SK-N-MC (cell line): ENCODE measurements at regions not wholly inside any gene's neighbourhood (a gene's known extent, or its start where the extent isn't known, plus 50 kb on each side); places are given as distances from the start of the nearest gene placed in this dataset.

ENCODE experiments used
- DNase-seq: peaks from one replicate; pipeline ENCODE4 v3.0.0-alpha.2; 2011; ENCODE audit warnings: low read depth, low spot score
- H3K27ac ChIP-seq: fragments of 200-600 bp; sonication (generic); 2 replicates; pipeline ENCODE4 v1.5.1; 2016; ENCODE audit warnings: mixed run types
- H3K36me3 ChIP-seq: fragments of 200-600 bp; sonication (generic); 2 replicates; pipeline ENCODE4 v1.6.1; 2017; ENCODE audit warnings: antibody characterized with exemption, low read length, mixed read lengths; ENCODE audit not compliant: insufficient read depth
- H3K4me3 ChIP-seq: fragments of 200-600 bp; sonication (generic); 2 replicates; pipeline ENCODE4 v1.5.1; 2016
- H3K9ac ChIP-seq: fragments of 200-600 bp; sonication (generic); 2 replicates; pipeline ENCODE4 v1.8.0; 2017; ENCODE audit warnings: mixed run types, mixed read lengths; ENCODE audit not compliant: insufficient read length
- H3K9me3 ChIP-seq: fragments of 200-600 bp; sonication (generic); 2 replicates; pipeline ENCODE4 v1.6.1; 2017; ENCODE audit warnings: low read depth, mild to moderate bottlenecking, antibody characterized with exemption, low read length, moderate library complexity, mixed read lengths
- EZH2 ChIP-seq: fragments of 200-600 bp; sonication (generic); IDR thresholded peaks from one replicate; pipeline ENCODE4 v1.6.1; 2017; ENCODE audit warnings: antibody characterized with exemption
- FOXP2 ChIP-seq: optimal IDR thresholded peaks from 2 replicates; pipeline ENCODE3; 2011; ENCODE audit warnings: mild to moderate bottlenecking, moderate library complexity; ENCODE audit not compliant: insufficient read depth; ENCODE audit errors: extremely low read length, control extremely low read depth
- POLR2AphosphoS5 ChIP-seq: IDR thresholded peaks from 2 replicates; pipeline ENCODE4 v1.6.1; 2012; ENCODE audit warnings: mild to moderate bottlenecking, low read depth, low read length, borderline replicate concordance

GRCh38 chr5:172528440-172528839 is 74.1 kb upstream of the SH3PXD2B start:
- TF ChIP-seq EZH2 (no peak), POLR2AphosphoS5 (no peak)
- H3K9ac ChIP-seq, result no peak overlapping the region
- H3K36me3 ChIP-seq, result no peaks in the 10 kb centered on the region
- H3K27ac ChIP-seq, result no peak overlapping the region
- no peak overlapping the region for H3K4me3 ChIP-seq
- no peak for DNase-seq
- H3K9me3 ChIP-seq, result no peaks in the 10 kb centered on the region

- Histone ChIP-seq H3K9me3 (no peaks in the 10 kb centered on the region), H3K36me3 (no peaks in the 10 kb centered on the region), H3K9ac (no peak overlapping the region), H3K4me3 (no peak overlapping the region), H3K27ac (no peak overlapping the region)
- TF ChIP-seq EZH2, result no peak
- no peak for TF ChIP-seq POLR2AphosphoS5
- TF ChIP-seq FOXP2, result no peak
- no peak for DNase-seq
Measured at GRCh38 chr5:172527559-172527958, 73.2 kb upstream of the SH3PXD2B start.

DNA sequence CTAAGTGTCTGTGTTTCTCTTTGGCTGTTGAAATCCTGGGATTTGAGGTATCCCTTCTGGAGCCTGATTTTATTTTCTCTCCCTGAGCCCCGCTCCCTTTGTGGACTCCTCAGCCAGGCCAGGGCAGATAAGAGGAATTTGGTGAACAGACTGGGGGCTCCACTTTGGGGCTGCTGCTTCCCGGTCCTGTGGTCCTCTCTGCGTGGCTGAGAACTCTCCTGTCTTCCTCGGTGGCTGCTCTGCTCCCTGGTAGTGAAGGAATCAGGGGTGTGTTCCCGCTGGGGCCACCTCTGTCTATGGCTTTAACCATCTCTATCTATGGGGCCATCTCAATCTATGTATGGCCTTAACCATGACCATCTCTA is 71.7 kb upstream of the SH3PXD2B start:
- DNase-seq, result no peak
- Histone ChIP-seq H3K9ac (no peak overlapping the region), H3K36me3 (no peaks in the 10 kb centered on the region), H3K9me3 (no peaks in the 10 kb centered on the region), H3K27ac (no peak overlapping the region), H3K4me3 (no peak overlapping the region)
- TF ChIP-seq POLR2AphosphoS5 (no peak), FOXP2 (no peak), EZH2 (no peak)

GRCh38 chr5:172525307-172525995 is 71.1 kb upstream of the SH3PXD2B start:
- TF ChIP-seq FOXP2, result no peak
- TF ChIP-seq POLR2AphosphoS5, result no peak
- no peak for TF ChIP-seq EZH2
- H3K9me3 ChIP-seq, result no peaks in the 10 kb centered on the region
- no peak for DNase-seq

DNA sequence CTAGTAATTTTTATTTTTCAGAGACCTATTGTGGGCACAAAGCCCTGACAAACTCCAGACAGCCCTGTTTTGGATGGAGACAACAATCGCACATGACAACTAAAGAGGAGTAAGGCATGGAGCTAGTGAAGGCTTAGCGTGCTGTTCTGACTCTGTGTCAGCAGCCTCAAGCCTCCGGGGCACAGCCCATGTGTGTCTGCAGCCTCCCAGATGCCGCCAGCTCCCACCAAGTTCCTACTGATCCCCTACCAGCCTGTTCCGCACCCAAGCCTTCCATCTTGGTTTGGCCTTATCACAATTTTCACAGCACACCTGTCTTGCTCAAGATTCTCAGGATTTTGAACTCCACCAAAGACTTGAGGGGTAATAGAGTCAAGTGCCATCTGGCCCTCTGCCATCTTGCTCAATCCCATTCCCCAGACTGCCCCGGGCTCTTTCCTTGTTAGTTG is 70.3 kb upstream of the SH3PXD2B start:
- Histone ChIP-seq H3K27ac (no peak overlapping the region), H3K36me3 (no peaks in the 10 kb centered on the region), H3K9me3 (no peaks in the 10 kb centered on the region), H3K9ac (no peak overlapping the region), H3K4me3 (no peak overlapping the region)
- DNase-seq, result no peak
- TF ChIP-seq FOXP2 (no peak), EZH2 (no peak), POLR2AphosphoS5 (no peak)

More at GRCh38 chr5:172525307-172525995, 71.1 kb upstream of the SH3PXD2B start:
- Histone ChIP-seq H3K9ac (no peak overlapping the region), H3K36me3 (no peaks in the 10 kb centered on the region), H3K4me3 (no peak overlapping the region), H3K27ac (no peak overlapping the region)

DNA sequence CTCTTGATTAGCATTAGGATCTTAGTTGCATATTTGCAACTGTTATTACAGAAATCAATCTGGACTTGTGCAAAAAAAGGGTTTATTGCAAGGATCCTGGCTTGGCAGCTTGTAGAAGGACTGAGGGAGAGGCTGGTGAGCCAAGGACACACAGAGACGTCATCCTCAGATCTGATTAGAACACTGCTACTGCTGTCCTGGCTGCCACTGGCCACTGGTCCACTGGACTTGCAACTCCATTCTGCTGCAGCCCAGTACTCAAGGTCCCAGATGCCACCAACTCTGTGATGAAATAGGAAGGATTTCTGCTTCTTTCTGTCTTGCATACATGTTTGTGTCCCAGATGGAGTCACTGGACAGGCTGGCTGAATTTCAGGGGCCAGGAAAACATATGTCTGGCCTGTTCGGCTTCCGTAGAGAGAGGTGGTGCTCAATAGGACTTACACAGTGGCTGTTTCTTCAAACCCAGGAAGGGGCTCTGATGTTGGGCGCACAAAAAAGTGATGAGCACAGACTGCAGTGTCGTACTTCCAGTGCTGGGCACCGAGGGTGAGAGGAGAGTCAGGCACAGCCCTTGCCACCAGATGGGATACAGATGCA is 68.9 kb upstream of the SH3PXD2B start:
- no peak for DNase-seq
- H3K4me3 ChIP-seq, result no peak overlapping the region
- TF ChIP-seq FOXP2 (no peak), POLR2AphosphoS5 (no peak), EZH2 (no peak)

DNA sequence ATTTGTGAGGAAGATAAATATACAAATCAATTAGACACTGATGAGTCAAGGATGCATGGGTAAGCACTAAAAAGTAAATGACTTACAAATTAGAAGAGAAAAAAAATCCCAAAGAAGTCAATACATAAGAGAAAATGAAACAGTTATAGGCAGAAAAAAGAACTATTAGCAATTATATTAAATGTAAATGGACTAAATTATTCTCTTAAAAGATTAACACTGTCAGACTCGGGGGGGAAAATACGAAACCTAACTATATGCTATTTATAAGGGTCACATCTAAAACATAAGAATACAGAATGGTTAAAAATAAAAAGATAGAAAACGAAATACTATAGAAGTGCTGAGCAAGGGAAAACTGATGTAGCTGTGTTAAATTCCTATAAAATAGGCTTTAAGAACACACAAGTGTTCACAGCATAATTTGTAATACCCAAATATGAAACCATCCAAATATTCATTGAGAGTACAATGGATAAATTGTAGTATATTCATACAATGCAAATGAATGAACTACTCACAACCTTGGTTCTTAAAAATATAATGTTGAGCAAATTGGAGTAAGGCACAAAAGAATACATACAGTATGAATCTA is 67.1 kb upstream of the SH3PXD2B start:
- H3K27ac ChIP-seq, result no peak overlapping the region
- H3K36me3 ChIP-seq, result no peaks in the 10 kb centered on the region
- no peaks in the 10 kb centered on the region for H3K9me3 ChIP-seq
- DNase-seq, result no peak
- no peak overlapping the region for H3K4me3 ChIP-seq
- no peak for TF ChIP-seq FOXP2
- TF ChIP-seq EZH2, result no peak
- TF ChIP-seq POLR2AphosphoS5, result no peak
- no peak overlapping the region for H3K9ac ChIP-seq

More for the DNA sequence above, 68.9 kb upstream of the SH3PXD2B start:
- H3K9ac ChIP-seq, result no peak overlapping the region
- H3K36me3 ChIP-seq, result no peaks in the 10 kb centered on the region
- no peak overlapping the region for H3K27ac ChIP-seq
- H3K9me3 ChIP-seq, result no peaks in the 10 kb centered on the region

DNA sequence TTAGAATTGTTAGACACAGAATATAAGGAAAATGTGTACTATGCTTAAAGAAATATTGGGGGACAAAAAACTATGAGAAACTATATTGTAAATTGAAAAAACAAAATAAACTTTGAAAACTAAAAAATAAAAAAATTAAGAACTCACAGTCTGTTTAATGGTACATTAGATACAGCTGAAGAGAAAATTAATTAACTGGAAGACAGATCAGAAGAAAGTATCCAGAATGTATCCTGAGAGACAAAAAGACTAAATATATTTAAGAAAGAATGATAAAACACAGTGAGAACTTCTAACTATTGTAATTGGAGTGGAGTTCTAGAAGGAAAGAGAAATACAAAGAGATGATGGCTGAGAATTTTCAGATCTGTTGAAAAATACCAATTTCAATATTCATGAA is 57.6 kb upstream of the SH3PXD2B start:
- H3K27ac ChIP-seq, result no peak overlapping the region
- no peaks in the 10 kb centered on the region for H3K36me3 ChIP-seq
- H3K9me3 ChIP-seq, result no peaks in the 10 kb centered on the region
- no peak for DNase-seq
- no peak for TF ChIP-seq POLR2AphosphoS5
- TF ChIP-seq FOXP2, result no peak
- no peak for TF ChIP-seq EZH2
- no peak overlapping the region for H3K9ac ChIP-seq
- no peak overlapping the region for H3K4me3 ChIP-seq
